PC-3 (cell line): ENCODE measurements at regions not wholly inside any gene's neighbourhood (a gene's known extent, or its start where the extent isn't known, plus 50 kb on each side); places are given as distances from the start of the nearest gene placed in this dataset.

Experiments
- EZH2 ChIP-seq: fragments of 300-600 bp; sonication (generic); IDR thresholded peaks from one replicate; pipeline ENCODE4 v1.6.1; 2017; ENCODE audit warnings: antibody characterized with exemption, mild to moderate bottlenecking, low read length; ENCODE audit not compliant: unreplicated experiment
- EZH2phosphoT487 ChIP-seq: fragments of 300-600 bp; sonication (generic); IDR thresholded peaks from 2 replicates; pipeline ENCODE4 v1.6.1; 2018; ENCODE audit warnings: mild to moderate bottlenecking, antibody characterized with exemption, low read length, borderline replicate concordance
- TF ChIP-seq, protein P1 (sequence below): fragments of 300-600 bp; sonication (generic); conservative IDR thresholded peaks from 2 replicates; pipeline ENCODE4 v1.5.1; 2017; ENCODE audit warnings: antibody characterized with exemption, low read depth, mild to moderate bottlenecking, low read length

DNA sequence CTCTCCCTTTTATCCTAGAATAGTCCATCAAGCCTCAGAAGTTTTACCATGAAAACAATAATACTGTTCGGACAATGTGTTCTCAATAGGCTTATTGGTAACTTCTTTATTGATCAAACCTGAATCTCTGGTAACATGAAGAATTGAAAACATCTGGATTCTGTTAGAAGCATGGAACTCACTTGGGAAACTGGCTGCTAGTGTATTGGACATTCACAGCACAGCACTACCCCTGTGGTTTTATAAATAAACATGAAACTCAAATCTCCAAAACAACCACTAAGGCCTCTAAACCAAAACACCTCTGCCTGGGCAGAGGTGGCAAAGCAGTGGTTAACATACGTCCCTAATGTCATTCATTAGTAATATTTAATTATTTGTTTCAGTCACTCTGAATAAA, 157.6 kb upstream of the KCNQ5 start:
- TF ChIP-seq, protein P1, sequence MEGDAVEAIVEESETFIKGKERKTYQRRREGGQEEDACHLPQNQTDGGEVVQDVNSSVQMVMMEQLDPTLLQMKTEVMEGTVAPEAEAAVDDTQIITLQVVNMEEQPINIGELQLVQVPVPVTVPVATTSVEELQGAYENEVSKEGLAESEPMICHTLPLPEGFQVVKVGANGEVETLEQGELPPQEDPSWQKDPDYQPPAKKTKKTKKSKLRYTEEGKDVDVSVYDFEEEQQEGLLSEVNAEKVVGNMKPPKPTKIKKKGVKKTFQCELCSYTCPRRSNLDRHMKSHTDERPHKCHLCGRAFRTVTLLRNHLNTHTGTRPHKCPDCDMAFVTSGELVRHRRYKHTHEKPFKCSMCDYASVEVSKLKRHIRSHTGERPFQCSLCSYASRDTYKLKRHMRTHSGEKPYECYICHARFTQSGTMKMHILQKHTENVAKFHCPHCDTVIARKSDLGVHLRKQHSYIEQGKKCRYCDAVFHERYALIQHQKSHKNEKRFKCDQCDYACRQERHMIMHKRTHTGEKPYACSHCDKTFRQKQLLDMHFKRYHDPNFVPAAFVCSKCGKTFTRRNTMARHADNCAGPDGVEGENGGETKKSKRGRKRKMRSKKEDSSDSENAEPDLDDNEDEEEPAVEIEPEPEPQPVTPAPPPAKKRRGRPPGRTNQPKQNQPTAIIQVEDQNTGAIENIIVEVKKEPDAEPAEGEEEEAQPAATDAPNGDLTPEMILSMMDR = no peak
- no peak for TF ChIP-seq EZH2phosphoT487
- TF ChIP-seq EZH2 = no peak
